ENCODE measurements at regions not wholly inside any gene's neighbourhood (a gene's known extent, or its start where the extent isn't known, plus 50 kb on each side); places are given as distances from the start of the nearest gene placed in this dataset.

DNA sequence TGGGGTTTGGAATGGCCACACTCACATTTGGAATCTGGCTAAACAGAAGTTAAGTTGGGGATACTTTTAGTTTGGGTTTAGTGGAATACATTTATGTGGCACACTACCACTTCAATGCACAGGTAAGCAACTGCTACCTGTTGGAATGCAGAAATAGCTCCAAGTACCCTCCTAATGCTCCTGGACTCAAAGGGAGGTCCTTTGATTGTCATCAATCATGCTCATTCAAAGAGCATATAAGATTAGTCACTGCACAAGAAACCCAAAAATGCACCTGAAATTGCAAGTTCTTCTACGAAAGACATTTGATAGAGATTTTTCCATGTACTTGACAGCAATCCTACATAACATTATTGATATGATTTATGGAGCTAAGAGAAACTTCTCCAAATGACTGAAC lies 247.7 kb downstream of the ANKRD50 start:
- H2BK12ac ChIP-seq (ENCODE audit: low read length): no peak overlapping the region
- H3K4ac ChIP-seq (ENCODE audit: low read length): no peak overlapping the region
- peaks cover 0 to 2% of the 10 kb centered on the region in 2 donors for H3K36me3 ChIP-seq (replicated peaks in 1 of 2; ENCODE audit: control insufficient read depth in 2 of 2, insufficient read depth in 2 of 2, low read length in 2 of 2)
- peaks cover 7 to 9% of the 10 kb centered on the region in 2 donors for H3K9me3 ChIP-seq (replicated peaks in 1 of 2; ENCODE audit: control insufficient read depth in 2 of 2, insufficient read depth in 1 of 2, low read depth in 1 of 2, low read length in 2 of 2)
- no peak overlapping the region for H2AK5ac ChIP-seq (ENCODE audit: low read depth, low read length)
- no peak overlapping the region for H2BK15ac ChIP-seq (ENCODE audit: low read length)
- no peak overlapping the region for H3K18ac ChIP-seq (ENCODE audit: low read length)
- peaks cover 0 to 2% of the 10 kb centered on the region in 2 donors for H3K4me1 ChIP-seq (ENCODE audit: control insufficient read depth in 2 of 2, insufficient read depth in 1 of 2, low read depth in 1 of 2, low read length in 2 of 2)
- H3K79me1 ChIP-seq (ENCODE audit: low read depth, low read length): no peaks in the 10 kb centered on the region
- no peak overlapping the region for H2BK5ac ChIP-seq (ENCODE audit: low read length)
- no peak overlapping the region for H3K4me3 ChIP-seq (ENCODE audit: low read length in 2 of 2)
- no peak overlapping the region for H2BK120ac ChIP-seq (ENCODE audit: low read depth, low read length)
- no peak overlapping the region for H3K27ac ChIP-seq (replicated peaks; ENCODE audit: low read length)
- no peak overlapping the region for H2AFZ ChIP-seq (ENCODE audit: low read length)
- WGBS, 2 donors (ENCODE audit: extremely low coverage in 2 of 2, insufficient read length in 2 of 2, insufficient replicate concordance in 1 of 2): no CpG with 5 or more reads among the region's 1 CpG
- H3K14ac ChIP-seq (ENCODE audit: low read length): no peak overlapping the region
- H3K27me3 ChIP-seq (ENCODE audit: control insufficient read depth in 3 of 3, insufficient read depth in 3 of 3, low read depth in 1 of 3, low read length in 3 of 3): no peaks in the 10 kb centered on the region
- H3K9ac ChIP-seq (ENCODE audit: low read depth, low read length, poor library complexity): no peak overlapping the region
- H3K4me2 ChIP-seq (ENCODE audit: insufficient read depth, low read length, poor library complexity, severe bottlenecking): no peak overlapping the region
- H4K8ac ChIP-seq (ENCODE audit: low read depth, low read length): no peak overlapping the region
- H3K23ac ChIP-seq (ENCODE audit: low read depth, low read length, poor library complexity): no peak overlapping the region
- H4K91ac ChIP-seq (ENCODE audit: low read depth, low read length, poor library complexity): no peak overlapping the region
- no peak for DNase-seq (ENCODE audit: low spot score)

DNA sequence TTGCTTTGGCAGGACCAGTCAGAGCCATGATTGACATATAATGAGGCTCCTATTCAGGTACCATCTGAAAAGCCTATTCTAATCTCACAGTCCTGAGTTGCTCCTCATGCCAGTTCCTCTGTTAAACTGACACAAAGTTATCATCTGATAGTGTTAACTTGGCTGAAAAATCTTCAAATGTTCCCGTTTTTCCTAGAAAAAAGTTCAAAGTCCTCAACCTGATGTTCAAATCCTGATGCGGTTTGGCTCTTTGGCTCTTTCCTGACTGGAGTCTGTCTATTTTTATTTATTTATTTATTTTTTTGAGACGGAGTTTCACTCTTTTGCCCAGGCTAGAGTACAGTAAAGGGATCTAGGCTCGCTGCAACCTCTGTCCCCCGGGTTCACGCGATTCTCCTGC lies 244.2 kb downstream of the ANKRD50 start:
- H2BK15ac ChIP-seq (ENCODE audit: low read length): no peak overlapping the region
- no peak for DNase-seq (ENCODE audit: low spot score)
- no peak overlapping the region for H3K14ac ChIP-seq (ENCODE audit: low read length)
- no peaks in the 10 kb centered on the region for H3K27me3 ChIP-seq (ENCODE audit: control insufficient read depth in 3 of 3, insufficient read depth in 3 of 3, low read depth in 1 of 3, low read length in 3 of 3)
- no peak overlapping the region for H2BK120ac ChIP-seq (ENCODE audit: low read depth, low read length)
- no CpG with 5 or more reads among the region's 7 CpGs for WGBS, 2 donors (ENCODE audit: extremely low coverage in 2 of 2, insufficient read length in 2 of 2, insufficient replicate concordance in 1 of 2)
- no peaks in the 10 kb centered on the region for H3K79me1 ChIP-seq (ENCODE audit: low read depth, low read length)
- peaks cover 0 to 2% of the 10 kb centered on the region in 2 donors for H3K4me1 ChIP-seq (ENCODE audit: control insufficient read depth in 2 of 2, insufficient read depth in 1 of 2, low read depth in 1 of 2, low read length in 2 of 2)
- H3K4ac ChIP-seq (ENCODE audit: low read length): no peak overlapping the region
- H3K9me3 ChIP-seq (replicated peaks in 1 of 2; ENCODE audit: control insufficient read depth in 2 of 2, insufficient read depth in 1 of 2, low read depth in 1 of 2, low read length in 2 of 2): peaks cover 4 to 5% of the 10 kb centered on the region in 2 donors
- H3K36me3 ChIP-seq (replicated peaks in 1 of 2; ENCODE audit: control insufficient read depth in 2 of 2, insufficient read depth in 2 of 2, low read length in 2 of 2): no peaks in the 10 kb centered on the region
- H3K23ac ChIP-seq (ENCODE audit: low read depth, low read length, poor library complexity): no peak overlapping the region
- H3K4me3 ChIP-seq (ENCODE audit: low read length in 2 of 2): no peak overlapping the region
- H3K9ac ChIP-seq (ENCODE audit: low read depth, low read length, poor library complexity): no peak overlapping the region
- H2BK12ac ChIP-seq (ENCODE audit: low read length): no peak overlapping the region
- no peak overlapping the region for H4K8ac ChIP-seq (ENCODE audit: low read depth, low read length)
- H2AK5ac ChIP-seq (ENCODE audit: low read depth, low read length): no peak overlapping the region
- no peak overlapping the region for H4K91ac ChIP-seq (ENCODE audit: low read depth, low read length, poor library complexity)
- H2AFZ ChIP-seq (ENCODE audit: low read length): no peak overlapping the region
- H2BK5ac ChIP-seq (ENCODE audit: low read length): no peak overlapping the region
- H3K4me2 ChIP-seq (ENCODE audit: insufficient read depth, low read length, poor library complexity, severe bottlenecking): no peak overlapping the region
- no peak overlapping the region for H3K18ac ChIP-seq (ENCODE audit: low read length)
- no peak overlapping the region for H3K27ac ChIP-seq (replicated peaks; ENCODE audit: low read length)

- peaks cover 1 to 4% of the 10 kb centered on the region in 2 donors for H3K9me3 ChIP-seq (replicated peaks in 1 of 2; ENCODE audit: control insufficient read depth in 2 of 2, insufficient read depth in 1 of 2, low read depth in 1 of 2, low read length in 2 of 2)
- no peaks in the 10 kb centered on the region for H3K27me3 ChIP-seq (ENCODE audit: control insufficient read depth in 3 of 3, insufficient read depth in 3 of 3, low read depth in 1 of 3, low read length in 3 of 3)
- H3K4me1 ChIP-seq (ENCODE audit: control insufficient read depth in 2 of 2, insufficient read depth in 1 of 2, low read depth in 1 of 2, low read length in 2 of 2): peaks cover 0 to 2% of the 10 kb centered on the region in 2 donors
- no peak overlapping the region for H3K9ac ChIP-seq (ENCODE audit: low read depth, low read length, poor library complexity)
- no peak overlapping the region for H3K27ac ChIP-seq (replicated peaks; ENCODE audit: low read length)
- no peak overlapping the region for H2BK12ac ChIP-seq (ENCODE audit: low read length)
- H3K14ac ChIP-seq (ENCODE audit: low read length): no peak overlapping the region
- H3K23ac ChIP-seq (ENCODE audit: low read depth, low read length, poor library complexity): no peak overlapping the region
- no peak overlapping the region for H4K8ac ChIP-seq (ENCODE audit: low read depth, low read length)
- H3K36me3 ChIP-seq (replicated peaks in 1 of 2; ENCODE audit: control insufficient read depth in 2 of 2, insufficient read depth in 2 of 2, low read length in 2 of 2): no peaks in the 10 kb centered on the region
- H2AK5ac ChIP-seq (ENCODE audit: low read depth, low read length): no peak overlapping the region
- no peak overlapping the region for H3K4me3 ChIP-seq (ENCODE audit: low read length in 2 of 2)
- H3K79me1 ChIP-seq (ENCODE audit: low read depth, low read length): no peaks in the 10 kb centered on the region
- no peak overlapping the region for H2BK5ac ChIP-seq (ENCODE audit: low read length)
- H2BK15ac ChIP-seq (ENCODE audit: low read length): no peak overlapping the region
- no peak overlapping the region for H3K4ac ChIP-seq (ENCODE audit: low read length)
- H2BK120ac ChIP-seq (ENCODE audit: low read depth, low read length): no peak overlapping the region
- DNase-seq (ENCODE audit: low spot score): no peak
- H3K4me2 ChIP-seq (ENCODE audit: insufficient read depth, low read length, poor library complexity, severe bottlenecking): no peak overlapping the region
- no peak overlapping the region for H4K91ac ChIP-seq (ENCODE audit: low read depth, low read length, poor library complexity)
- H2AFZ ChIP-seq (ENCODE audit: low read length): no peak overlapping the region
- no peak overlapping the region for H3K18ac ChIP-seq (ENCODE audit: low read length)
Observed at GRCh38 chr4:124469981-124470380, 242.6 kb downstream of the ANKRD50 start.

DNA sequence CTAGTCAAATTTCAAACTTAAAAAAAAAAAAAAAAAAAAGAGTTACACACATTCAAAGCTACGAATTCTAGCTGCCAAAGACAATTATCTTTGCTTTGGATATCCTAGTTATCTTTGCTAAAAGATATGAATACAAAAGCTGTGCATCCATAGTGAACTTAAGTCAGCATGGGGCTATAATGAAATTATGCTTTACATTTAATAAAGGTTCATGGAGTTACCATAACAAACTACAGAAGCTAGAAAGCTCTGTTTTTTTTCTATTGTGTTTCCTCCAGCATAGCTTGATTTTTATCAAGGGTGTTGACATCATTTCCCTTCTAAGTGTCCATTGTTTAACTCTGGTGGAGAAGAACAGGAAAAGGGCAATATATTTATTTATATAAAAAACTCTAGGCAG lies 234.1 kb downstream of the ANKRD50 start:
- Histone ChIP-seq H2AK5ac (ENCODE audit: low read depth, low read length) (no peak overlapping the region), H3K18ac (ENCODE audit: low read length) (no peak overlapping the region), H2AFZ (ENCODE audit: low read length) (no peak overlapping the region), H3K14ac (ENCODE audit: low read length) (no peak overlapping the region), H3K23ac (ENCODE audit: low read depth, low read length, poor library complexity) (no peak overlapping the region), H3K36me3 (replicated peaks in 1 of 2; ENCODE audit: control insufficient read depth in 2 of 2, insufficient read depth in 2 of 2, low read length in 2 of 2) (no peaks in the 10 kb centered on the region), H2BK120ac (ENCODE audit: low read depth, low read length) (no peak overlapping the region), H3K27me3 (ENCODE audit: control insufficient read depth in 3 of 3, insufficient read depth in 3 of 3, low read depth in 1 of 3, low read length in 3 of 3) (no peaks in the 10 kb centered on the region), H3K4me3 (ENCODE audit: low read length in 2 of 2) (no peak overlapping the region), H2BK5ac (ENCODE audit: low read length) (no peak overlapping the region), H3K9me3 (replicated peaks in 1 of 2; ENCODE audit: control insufficient read depth in 2 of 2, insufficient read depth in 1 of 2, low read depth in 1 of 2, low read length in 2 of 2) (no peaks in the 10 kb centered on the region), H4K91ac (ENCODE audit: low read depth, low read length, poor library complexity) (no peak overlapping the region), H3K27ac (replicated peaks; ENCODE audit: low read length) (no peak overlapping the region), H3K79me1 (ENCODE audit: low read depth, low read length) (no peaks in the 10 kb centered on the region), H2BK15ac (ENCODE audit: low read length) (no peak overlapping the region), H3K9ac (ENCODE audit: low read depth, low read length, poor library complexity) (no peak overlapping the region), H3K4ac (ENCODE audit: low read length) (no peak overlapping the region), H2BK12ac (ENCODE audit: low read length) (no peak overlapping the region), H3K4me1 (ENCODE audit: control insufficient read depth in 2 of 2, insufficient read depth in 1 of 2, low read depth in 1 of 2, low read length in 2 of 2) (peaks cover 5 to 9% of the 10 kb centered on the region in 2 donors), H3K4me2 (ENCODE audit: insufficient read depth, low read length, poor library complexity, severe bottlenecking) (no peak overlapping the region), H4K8ac (ENCODE audit: low read depth, low read length) (no peak overlapping the region)
- DNase-seq (ENCODE audit: low spot score): no peak
- no CpG with 5 or more reads among the region's 1 CpG for WGBS, 2 donors (ENCODE audit: extremely low coverage in 2 of 2, insufficient read length in 2 of 2, insufficient replicate concordance in 1 of 2)
